Gastrocnemius medialis (tissue), 4 donors: ENCODE measurements at regions not wholly inside any gene's neighbourhood (a gene's known extent, or its start where the extent isn't known, plus 50 kb on each side); places are given as distances from the start of the nearest gene placed in this dataset.

ENCODE experiments used
- ATAC-seq, 2 donors: fragments of 150-250 bp; one replicate each; pipeline ENCODE4 v1.9.1; 2016
- DNase-seq, 2 donors: peaks; one replicate each; pipeline ENCODE4 v3.0.0-alpha.2; 2019
- H3K27ac ChIP-seq, 4 donors: fragments of 200-600 bp; sonication (generic); 1 replicate in 1 of 4; 2 replicates in 3 of 4; pipeline ENCODE4 v1.5.1; 2016 to 2018; ENCODE audit warnings: mild to moderate bottlenecking in 2 of 4, moderate library complexity in 1 of 4
- H3K27me3 ChIP-seq, 3 donors: fragments of 200-600 bp; sonication (generic) in 2 of 3; 1 replicate in 1 of 3; 2 replicates in 2 of 3; pipeline versions ENCODE4 v1.5.1 to v1.6.0; 2016 to 2019; ENCODE audit warnings: mild to moderate bottlenecking in 1 of 3, moderate library complexity in 1 of 3
- H3K36me3 ChIP-seq, 2 donors: fragments of 200-600 bp; sonication (generic) in 1 of 2; one replicate each; pipeline ENCODE4 v1.5.1; 2017 to 2018
- H3K4me1 ChIP-seq, 2 donors: fragments of 200-600 bp; sonication (generic) in 1 of 2; one replicate each; pipeline ENCODE4 v1.5.1; 2016 to 2017; ENCODE audit warnings: mild to moderate bottlenecking in 2 of 2
- H3K4me3 ChIP-seq, 4 donors: fragments of 200-600 bp; sonication (generic) in 3 of 4; 1 replicate in 1 of 4; 2 replicates in 3 of 4; pipeline ENCODE4 v1.5.1; 2016 to 2019; ENCODE audit warnings: mild to moderate bottlenecking in 2 of 4
- H3K9me3 ChIP-seq, 3 donors: fragments of 200-600 bp; sonication (generic) in 2 of 3; 1 replicate in 1 of 3; 2 replicates in 2 of 3; pipeline ENCODE4 v1.5.1; 2016 to 2019
- CTCF ChIP-seq, 5 experiments: fragments of 450-650 bp in 3 of 5; fragments of 200-600 bp in 2 of 5; sonication (generic) in 2 of 5; IDR thresholded peaks in 4 of 5; conservative IDR thresholded peaks in 1 of 5; 1 replicate in 4 of 5; 2 replicates in 1 of 5; pipeline ENCODE4 v1.5.1; 2016 to 2019; ENCODE audit warnings: antibody characterized with exemption in 5 of 5, mild to moderate bottlenecking in 3 of 5, moderate library complexity in 3 of 5
- POLR2A ChIP-seq, 2 donors: fragments of 450-650 bp; IDR thresholded peaks; one replicate each; pipeline ENCODE4 v1.6.1; 2017; ENCODE audit warnings: antibody characterized with exemption in 2 of 2, mild to moderate bottlenecking in 2 of 2, moderate library complexity in 2 of 2
- in situ Hi-C, 4 donors: fragments of 200-750 bp; cut with MboI; loops; one replicate each; pipeline versions ENCODE4 v1.15.0 to v1.8.0; 2017; ENCODE audit warnings: low sequenced_read_pairs in 4 of 4
- intact Hi-C: fragments of 100-400 bp; cut with DNase I; formaldehyde crosslinking; loops from one replicate; pipeline ENCODE4 v1.15.1; 2023; ENCODE audit warnings: low total_unique reads

GRCh38 chr3:30462721-30463470, 143.5 kb upstream of the TGFBR2 start:
- intact Hi-C loops (no loop called here), in situ Hi-C loops (no loop called here)
- ATAC-seq (no peak), DNase-seq (no peak)
- H3K27me3 ChIP-seq, result no peaks in the 10 kb centered on the region
- no peaks in the 10 kb centered on the region for H3K9me3 ChIP-seq
- H3K4me3 ChIP-seq, result no peak overlapping the region
- H3K27ac ChIP-seq, result no peak overlapping the region
- H3K4me1 ChIP-seq, result no peaks in the 10 kb centered on the region
- no peaks in the 10 kb centered on the region for H3K36me3 ChIP-seq
- TF ChIP-seq CTCF (IDR thresholded peaks at IDR 0.05 in 4 of 5, conservative IDR thresholded peaks at IDR 0.05 in 1 of 5) (no peak), POLR2A (IDR thresholded peaks at IDR 0.05) (no peak)

- H3K4me1 ChIP-seq, result no peaks in the 10 kb centered on the region
- no peaks in the 10 kb centered on the region for H3K9me3 ChIP-seq
- H3K4me3 ChIP-seq, result no peak overlapping the region
- in situ Hi-C loops (no loop called here), intact Hi-C loops (no loop called here)
- ATAC-seq (no peak), DNase-seq (no peak)
- H3K27me3 ChIP-seq, result no peaks in the 10 kb centered on the region
- TF ChIP-seq POLR2A (IDR thresholded peaks at IDR 0.05), result no peak
- no peak for TF ChIP-seq CTCF (IDR thresholded peaks at IDR 0.05 in 4 of 5, conservative IDR thresholded peaks at IDR 0.05 in 1 of 5)
- H3K36me3 ChIP-seq, result no peaks in the 10 kb centered on the region
- H3K27ac ChIP-seq, result no peak overlapping the region
Observed at GRCh38 chr3:30464381-30464780, 142.0 kb upstream of the TGFBR2 start.

- ATAC-seq (no peak), DNase-seq (no peak)
- Histone ChIP-seq H3K9me3 (no peaks in the 10 kb centered on the region), H3K36me3 (no peaks in the 10 kb centered on the region), H3K4me1 (no peaks in the 10 kb centered on the region), H3K4me3 (no peak overlapping the region), H3K27ac (no peak overlapping the region), H3K27me3 (no peaks in the 10 kb centered on the region)
- intact Hi-C loops, result no loop called here
- in situ Hi-C loops, result no loop called here
- TF ChIP-seq CTCF (IDR thresholded peaks at IDR 0.05 in 4 of 5, conservative IDR thresholded peaks at IDR 0.05 in 1 of 5) (no peak), POLR2A (IDR thresholded peaks at IDR 0.05) (no peak)
Observed at GRCh38 chr3:30465454-30465853, 140.9 kb upstream of the TGFBR2 start.

GRCh38 chr3:30467596-30468238, 138.7 kb upstream of the TGFBR2 start:
- DNase-seq, result no peak
- Histone ChIP-seq H3K36me3 (no peaks in the 10 kb centered on the region), H3K4me3 (no peak overlapping the region), H3K27ac (no peak overlapping the region), H3K9me3 (no peaks in the 10 kb centered on the region), H3K27me3 (no peaks in the 10 kb centered on the region), H3K4me1 (no peaks in the 10 kb centered on the region)
- no peak for ATAC-seq
- no peak for TF ChIP-seq CTCF (IDR thresholded peaks at IDR 0.05 in 4 of 5, conservative IDR thresholded peaks at IDR 0.05 in 1 of 5)
- TF ChIP-seq POLR2A (IDR thresholded peaks at IDR 0.05), result no peak
- intact Hi-C loops, result no loop called here
- in situ Hi-C loops, result no loop called here
